Cardiac muscle cell (in vitro differentiated cells and primary cell): ENCODE measurements at regions not wholly inside any gene's neighbourhood (a gene's known extent, or its start where the extent isn't known, plus 50 kb on each side); places are given as distances from the start of the nearest gene placed in this dataset.

Experiments
- DNase-seq, 2 donors: peaks; one replicate each; pipeline versions ENCODE4 v3.0.0 to v3.0.0-alpha.2; 2010 to 2017; ENCODE audit warnings: low read depth in 1 of 2, low spot score in 1 of 2
- H3K27ac ChIP-seq: fragments of 200-600 bp; sonication (generic); 2 replicates; pipeline ENCODE4 v1.5.1; 2016
- H3K27me3 ChIP-seq: fragments of 200-600 bp; sonication (generic); 2 replicates; pipeline ENCODE4 v1.6.0; 2016; ENCODE audit warnings: control low read depth
- H3K36me3 ChIP-seq: fragments of 200-600 bp; sonication (generic); 2 replicates; pipeline ENCODE4 v1.5.1; 2016; ENCODE audit warnings: control low read depth
- H3K4me1 ChIP-seq: fragments of 200-600 bp; sonication (generic); 2 replicates; pipeline ENCODE4 v1.8.1; 2017; ENCODE audit warnings: low read depth, mild to moderate bottlenecking, mixed run types
- H3K4me3 ChIP-seq: fragments of 200-600 bp; sonication (generic); 2 replicates; pipeline ENCODE4 v1.5.1; 2016; ENCODE audit warnings: mild to moderate bottlenecking
- H3K9me3 ChIP-seq: fragments of 200-600 bp; sonication (generic); 2 replicates; pipeline ENCODE4 v1.5.1; 2017; ENCODE audit warnings: low read depth, mild to moderate bottlenecking, control low read depth
- CTCF ChIP-seq: IDR thresholded peaks from 2 replicates; pipeline ENCODE4 v1.5.1; 2012; ENCODE audit warnings: low read depth, mild to moderate bottlenecking, low read length

- no peaks in the 10 kb centered on the region for H3K27me3 ChIP-seq
Observed at GRCh38 chr6:91298543-91299145, 711.8 kb upstream of the MAP3K7 start.

GRCh38 chr6:91293395-91293794 is 706.5 kb upstream of the MAP3K7 start:
- no peak for TF ChIP-seq CTCF
- Histone ChIP-seq H3K27ac (no peak overlapping the region), H3K4me1 (peaks cover 2% of the 10 kb centered on the region), H3K27me3 (no peaks in the 10 kb centered on the region), H3K36me3 (no peaks in the 10 kb centered on the region), H3K4me3 (no peak overlapping the region), H3K9me3 (no peaks in the 10 kb centered on the region)
- DNase-seq: no peak

More at GRCh38 chr6:91298543-91299145, 711.8 kb upstream of the MAP3K7 start:
- Histone ChIP-seq H3K36me3 (no peaks in the 10 kb centered on the region), H3K27ac (no peak overlapping the region), H3K9me3 (no peaks in the 10 kb centered on the region), H3K4me1 (peaks cover 4% of the 10 kb centered on the region), H3K4me3 (no peak overlapping the region)
- DNase-seq: no peak
- TF ChIP-seq CTCF: no peak

- TF ChIP-seq CTCF: no peak
- Histone ChIP-seq H3K36me3 (no peaks in the 10 kb centered on the region), H3K9me3 (no peaks in the 10 kb centered on the region), H3K27me3 (no peaks in the 10 kb centered on the region), H3K4me1 (no peaks in the 10 kb centered on the region), H3K27ac (no peak overlapping the region), H3K4me3 (no peak overlapping the region)
- DNase-seq: no peak
Observed at GRCh38 chr6:91291071-91291470, 704.2 kb upstream of the MAP3K7 start.

- Histone ChIP-seq H3K27me3 (no peaks in the 10 kb centered on the region), H3K27ac (no peak overlapping the region), H3K36me3 (no peaks in the 10 kb centered on the region), H3K4me3 (no peak overlapping the region), H3K9me3 (no peaks in the 10 kb centered on the region), H3K4me1 (peaks cover 10% of the 10 kb centered on the region)
- DNase-seq: no peak
- TF ChIP-seq CTCF: no peak
Observed at GRCh38 chr6:91288741-91289140, 701.9 kb upstream of the MAP3K7 start.

- no peak for TF ChIP-seq CTCF
- no peak overlapping the region for H3K27ac ChIP-seq
- H3K4me1 ChIP-seq: peaks cover 10% of the 10 kb centered on the region
- H3K4me3 ChIP-seq: no peak overlapping the region
- no peaks in the 10 kb centered on the region for H3K9me3 ChIP-seq
- DNase-seq: no peak
- no peaks in the 10 kb centered on the region for H3K27me3 ChIP-seq
- no peaks in the 10 kb centered on the region for H3K36me3 ChIP-seq
Observed at GRCh38 chr6:91281901-91282300, 695.0 kb upstream of the MAP3K7 start.

- Histone ChIP-seq H3K9me3 (no peaks in the 10 kb centered on the region), H3K4me1 (peaks cover 10% of the 10 kb centered on the region), H3K4me3 (no peak overlapping the region), H3K27me3 (no peaks in the 10 kb centered on the region), H3K27ac (no peak overlapping the region), H3K36me3 (no peaks in the 10 kb centered on the region)
- no peak for DNase-seq
- TF ChIP-seq CTCF: no peak
Observed at GRCh38 chr6:91280494-91280830, 693.6 kb upstream of the MAP3K7 start.
